SIG-M5 (cell line): ENCODE measurements at regions not wholly inside any gene's neighbourhood (a gene's known extent, or its start where the extent isn't known, plus 50 kb on each side); places are given as distances from the start of the nearest gene placed in this dataset.

Experiments used
- DNase-seq: peaks from one replicate; lab custom pipeline; 2025; lab: John Stamatoyannopoulos, UW

DNA sequence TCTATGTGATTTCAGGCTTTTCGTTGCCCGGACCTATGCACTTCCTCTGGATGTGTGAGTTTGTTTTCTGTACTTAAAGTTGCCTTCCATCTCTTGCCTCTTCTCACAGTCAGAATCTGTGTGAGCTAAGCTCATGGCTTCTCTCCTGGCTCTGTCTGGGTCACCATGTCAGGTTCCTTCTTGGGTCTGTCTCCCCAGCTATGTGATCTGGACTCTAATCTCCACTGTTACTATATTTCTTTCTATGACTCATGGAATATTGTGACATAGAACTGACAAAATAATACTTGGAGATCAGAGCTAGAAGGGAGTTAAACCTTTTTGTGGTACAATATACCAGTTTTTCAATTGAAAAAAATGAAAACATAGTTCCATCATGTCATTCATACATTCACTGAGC, 172.7 kb upstream of the FGGY start:
- DNase-seq, result no peak

GRCh38 chr1:59125154-59125553, 171.7 kb upstream of the FGGY start:
- no peak for DNase-seq

GRCh38 chr1:59125676-59126320, 171.1 kb upstream of the FGGY start:
- DNase-seq, result no peak

GRCh38 chr1:59126366-59126765, 170.5 kb upstream of the FGGY start:
- DNase-seq, result no peak

- no peak for DNase-seq
Measured at GRCh38 chr1:59128239-59128736, 168.6 kb upstream of the FGGY start.

DNA sequence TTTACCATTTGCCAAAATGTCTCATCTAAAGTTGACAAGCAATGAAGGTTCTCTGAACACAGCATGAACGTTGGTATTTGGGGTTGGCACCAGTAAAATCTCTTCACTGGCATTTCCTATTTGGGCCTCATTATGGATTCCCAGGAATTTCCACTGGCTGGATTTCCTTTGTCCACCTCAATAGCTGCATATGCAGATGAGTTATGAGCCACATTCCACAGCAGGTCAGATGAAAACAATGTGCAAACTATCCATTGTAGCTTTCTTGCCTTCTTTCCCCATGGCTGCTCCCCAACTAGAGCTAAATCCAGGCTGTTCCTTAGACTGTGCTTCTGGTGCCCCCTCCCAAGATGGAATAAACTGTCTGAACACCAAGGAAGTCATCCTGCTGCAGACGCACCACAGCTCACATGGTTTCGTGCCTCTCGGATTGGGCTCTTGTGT, 168.1 kb upstream of the FGGY start:
- DNase-seq, result no peak

DNA sequence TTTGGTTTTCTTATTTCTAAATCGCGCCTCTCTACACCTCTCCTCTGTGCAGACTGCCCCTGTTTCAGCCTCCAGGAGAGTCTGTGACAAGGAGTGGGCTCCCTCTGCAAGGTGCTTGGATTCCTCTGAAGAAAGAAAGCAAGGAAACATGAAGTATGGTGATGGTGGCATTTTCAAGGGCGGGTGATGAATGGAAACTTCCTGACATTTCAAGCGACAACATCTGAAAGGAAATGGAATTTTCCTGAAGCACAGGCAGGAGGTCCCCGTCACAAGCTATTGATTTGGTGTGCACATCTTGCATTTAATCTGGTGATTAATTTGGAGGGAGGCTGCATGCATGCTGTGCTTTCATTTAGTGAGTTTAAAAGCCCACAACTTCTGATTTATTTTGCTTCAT, 164.6 kb upstream of the FGGY start:
- no peak for DNase-seq

GRCh38 chr1:59133997-59134396, 162.9 kb upstream of the FGGY start:
- DNase-seq, result no peak

- no peak for DNase-seq
Measured at GRCh38 chr1:59135761-59136255, 161.1 kb upstream of the FGGY start.

GRCh38 chr1:59136541-59137275, 160.2 kb upstream of the FGGY start:
- DNase-seq, result peak; percentile 44

GRCh38 chr1:59137276-59137615, 159.6 kb upstream of the FGGY start:
- DNase-seq, result no peak

DNA sequence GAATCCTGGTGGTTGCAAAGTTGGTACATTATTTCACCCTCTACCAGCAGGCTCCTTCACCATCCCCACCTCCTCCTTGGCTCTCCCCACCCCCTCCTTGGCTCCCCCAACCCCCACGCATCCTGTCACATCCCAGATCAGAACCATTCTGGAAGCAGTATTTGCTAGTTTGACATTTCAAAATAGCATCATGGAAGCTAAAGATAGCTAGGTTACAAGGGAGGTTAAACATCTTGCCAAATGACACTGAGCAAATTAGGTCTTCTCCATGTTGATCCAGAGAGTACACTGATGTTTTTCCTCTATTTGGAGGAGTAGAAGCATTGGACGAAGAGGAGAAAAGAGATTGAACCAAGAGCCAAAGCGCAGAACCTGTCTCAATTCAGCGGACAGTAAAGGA, 158.9 kb upstream of the FGGY start:
- DNase-seq, result no peak

DNA sequence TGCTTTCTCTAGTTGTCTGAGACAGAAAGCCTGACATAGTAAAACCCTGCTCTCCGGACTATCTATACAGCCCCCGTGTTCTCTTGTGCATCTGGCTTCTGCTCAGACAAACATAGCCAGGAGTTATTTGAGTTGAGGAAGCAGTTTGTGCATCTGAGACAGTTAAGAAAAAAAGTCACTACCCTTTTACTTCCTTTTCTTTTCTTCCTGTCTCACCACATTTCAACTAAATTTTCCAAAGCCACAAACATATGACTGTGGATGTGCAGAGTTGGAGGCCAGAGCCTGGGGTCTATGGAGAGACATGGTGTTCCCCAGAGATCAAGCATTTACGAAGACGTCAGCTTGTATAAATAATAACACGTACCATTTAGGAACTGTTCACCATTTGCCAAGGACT, 158.5 kb upstream of the FGGY start:
- no peak for DNase-seq

DNA sequence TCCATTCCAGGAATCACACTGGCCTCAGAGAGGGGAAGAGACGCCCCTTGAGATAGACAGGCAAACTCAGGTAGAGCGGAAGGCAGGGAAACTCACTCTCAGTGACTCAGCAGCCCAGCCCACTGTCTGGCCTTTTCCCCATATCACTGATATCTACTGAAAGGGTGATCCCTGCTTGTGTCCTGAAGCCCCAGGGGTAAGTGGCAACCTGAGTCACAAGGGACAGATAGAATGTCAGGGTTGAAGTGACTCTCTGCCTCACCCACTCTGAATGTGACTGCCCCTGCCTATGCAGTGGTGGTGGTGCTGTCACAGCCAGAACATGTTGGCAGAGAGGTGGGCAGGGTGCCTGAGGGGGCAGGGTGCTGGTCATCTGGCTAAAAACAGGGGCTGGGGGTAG, 157.5 kb upstream of the FGGY start:
- no peak for DNase-seq

DNA sequence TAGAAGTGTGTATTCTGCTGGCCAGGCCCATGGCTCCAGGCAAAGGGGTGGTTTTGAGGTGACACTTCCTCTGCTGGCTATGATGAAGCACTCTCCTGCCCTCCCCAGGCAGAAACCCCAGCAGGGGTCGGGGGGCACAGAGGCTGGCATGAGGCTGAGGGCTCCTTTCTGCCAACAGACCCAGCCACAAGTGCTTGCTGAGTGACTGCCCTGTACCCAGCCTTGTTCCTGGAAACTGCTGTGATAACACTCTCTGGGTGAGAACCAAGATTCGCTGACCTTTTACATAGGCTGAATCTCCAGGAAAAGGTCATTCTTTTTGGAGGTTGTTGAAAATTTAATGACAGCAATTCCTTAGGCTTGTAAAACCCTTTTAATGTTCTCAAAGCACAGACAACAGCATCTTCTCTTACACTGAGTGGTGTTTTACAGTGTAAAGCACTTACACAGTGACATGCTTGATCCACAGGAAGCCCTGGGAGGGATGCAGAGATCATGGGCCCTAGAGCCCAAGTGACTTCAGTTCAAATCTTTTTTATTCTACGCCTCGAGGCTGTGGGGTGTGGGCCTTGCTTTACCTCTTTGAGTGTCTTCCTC, 155.5 kb upstream of the FGGY start:
- DNase-seq, result no peak

GRCh38 chr1:59142311-59143132, 154.4 kb upstream of the FGGY start:
- no peak for DNase-seq

DNA sequence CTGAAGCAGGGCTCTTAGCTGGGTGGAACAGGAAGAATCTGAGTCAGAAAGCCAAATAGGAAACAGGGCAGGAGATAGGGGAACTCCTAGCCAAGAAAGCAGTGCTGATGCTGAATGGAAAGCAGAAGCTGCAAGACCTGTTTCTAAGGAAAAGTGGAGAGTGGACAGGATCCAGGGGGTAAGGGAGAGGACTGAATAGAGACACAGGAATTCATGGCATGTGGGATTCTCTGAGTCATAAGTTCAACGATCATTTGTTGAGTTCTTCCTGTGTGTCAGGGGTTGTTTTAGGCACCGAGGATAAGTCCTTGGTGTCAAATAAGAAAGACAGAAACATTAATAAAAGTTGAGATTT, 153.8 kb upstream of the FGGY start:
- DNase-seq, result no peak

- no peak for DNase-seq
Measured at GRCh38 chr1:59143811-59144210, 153.1 kb upstream of the FGGY start.

DNA sequence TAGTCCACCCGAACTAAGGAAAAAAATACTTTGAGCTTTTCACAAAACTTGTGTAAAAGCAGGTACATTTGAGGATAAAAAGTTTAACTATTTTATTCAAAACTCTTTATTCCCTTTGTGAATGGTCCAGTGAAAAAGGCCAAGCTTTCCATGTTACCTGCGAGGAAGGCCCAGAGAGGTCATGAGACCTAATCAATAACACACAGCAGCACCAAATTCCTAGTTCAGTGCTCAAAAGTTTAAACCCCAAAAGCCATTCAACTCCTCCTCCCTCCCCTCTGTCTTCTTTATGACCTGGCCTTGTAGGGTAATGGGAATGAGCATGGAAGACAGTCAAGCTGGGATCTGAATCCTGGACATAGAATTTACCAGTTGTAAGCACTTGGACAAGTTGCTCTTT, 151.9 kb upstream of the FGGY start:
- DNase-seq, result no peak

DNA sequence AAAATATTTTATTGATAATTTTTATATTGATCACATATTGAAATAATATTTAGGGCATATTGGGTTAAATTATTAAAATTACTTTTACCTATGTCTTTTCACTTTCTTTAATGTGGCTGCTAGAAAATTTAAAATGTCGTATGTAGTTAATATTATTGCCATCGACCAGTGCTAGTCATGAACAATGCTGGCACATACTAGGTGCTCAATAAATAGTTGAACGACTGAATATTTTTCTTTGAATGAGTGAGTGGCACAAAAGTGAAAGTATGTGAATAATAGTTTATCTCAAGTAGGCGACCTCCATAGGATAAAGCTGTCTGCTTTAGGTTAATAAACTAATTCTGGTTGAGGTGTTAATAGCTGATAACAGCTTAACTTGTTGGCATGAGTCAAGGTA, 150.8 kb upstream of the FGGY start:
- DNase-seq, result no peak

- DNase-seq, result no peak
Measured at GRCh38 chr1:59146651-59147358, 150.1 kb upstream of the FGGY start.

DNA sequence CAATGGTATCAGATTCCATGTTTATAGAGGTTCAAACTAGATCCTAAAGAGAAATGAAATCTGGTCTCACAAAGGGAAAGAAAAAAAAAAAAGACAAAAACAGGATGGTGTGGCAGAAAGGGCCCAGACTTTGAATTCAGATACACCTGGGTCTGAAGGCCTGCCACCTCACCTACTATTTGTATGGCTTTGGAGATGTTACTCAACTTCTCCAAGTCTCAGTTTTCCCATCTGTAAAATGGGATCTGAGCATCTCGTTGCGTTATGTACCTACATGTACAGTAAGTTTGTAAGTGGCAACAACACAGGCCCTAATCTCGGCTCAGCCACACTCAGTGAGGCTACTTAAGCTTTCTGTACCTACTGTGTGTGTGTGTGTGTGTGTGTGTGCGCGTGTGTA, 147.5 kb upstream of the FGGY start:
- no peak for DNase-seq
